HepG2 (cell line): ENCODE measurements at regions not wholly inside any gene's neighbourhood (a gene's known extent, or its start where the extent isn't known, plus 50 kb on each side); places are given as distances from the start of the nearest gene placed in this dataset.

Experiments
- ATAC-seq: fragments of 200-7000 bp; cut with Tn5 transposase; 3 replicates; pipeline ENCODE4 v1.9.1; 2020; ENCODE audit warnings: mild to moderate bottlenecking, moderate library complexity
- BruUV-seq: library from RNA; stranded (reverse); fragments of 400-500 nt; replicated peaks from 2 replicates; lab custom pipeline; 2021; lab: Mats Ljungman, UMichigan
- CTCF ChIA-PET: fragments of 300-600 bp; formaldehyde crosslinking; extraction: SDS; loops from one replicate; lab custom pipeline; 2021; ENCODE audit warnings: low total read pairs, inconsistent platforms, low intra/inter-chr PET ratio; lab: Yijun Ruan, JAX
- POLR2A ChIA-PET: fragments of 350-600 bp; sonication (Branson Sonifier 250); formaldehyde crosslinking; loops from one replicate; lab custom pipeline; 2020; ENCODE audit warnings: antibody characterized with exemption, inconsistent platforms; lab: Yijun Ruan, JAX
- DNase-seq: peaks from one replicate; pipeline ENCODE4 v3.0.0-alpha.2; 2015; ENCODE audit warnings: low spot score
- FAIRE-seq: peaks from 3 replicates; lab custom pipeline; 2011; peaks lifted over from hg19 to GRCh38; lab: Jason Lieb, UNC
- H2AFZ ChIP-seq: one replicate; pipeline ENCODE4 v1.6.1; 2011; ENCODE audit warnings: low read length, inconsistent platforms
- H3K27ac ChIP-seq: fragments of 300-600 bp; 3 replicates; pipeline ENCODE4 v1.8.0; 2011; ENCODE audit warnings: mixed run types, mild to moderate bottlenecking, mixed read lengths, low read length, inconsistent platforms; ENCODE audit not compliant: insufficient read depth; ENCODE audit errors: extremely low read length
- H3K27me3 ChIP-seq, 2 experiments: fragments of 200-600 bp in 1 of 2; 2 replicates in 1 of 2; 3 replicates in 1 of 2; pipeline versions ENCODE4 v1.6.0 to v1.8.0; 2011; ENCODE audit warnings: low read length in 2 of 2, mild to moderate bottlenecking in 2 of 2, moderate library complexity in 2 of 2, inconsistent platforms in 1 of 2; ENCODE audit not compliant: insufficient read depth in 2 of 2, control insufficient read depth in 1 of 2
- H3K36me3 ChIP-seq, 2 experiments: fragments of 200-600 bp in 1 of 2; replicated peaks in 1 of 2; 2 replicates in 1 of 2; 3 replicates in 1 of 2; pipeline versions ENCODE4 v1.5.1 to v1.8.0; 2011; ENCODE audit warnings: low read length in 2 of 2, inconsistent platforms in 1 of 2; ENCODE audit not compliant: insufficient read depth in 2 of 2, control insufficient read depth in 1 of 2
- H3K4me1 ChIP-seq: 2 replicates; pipeline ENCODE4 v1.5.1; 2012; ENCODE audit warnings: low read length, inconsistent platforms; ENCODE audit not compliant: insufficient read depth
- H3K4me2 ChIP-seq: 2 replicates; pipeline ENCODE4 v1.6.0; 2011; ENCODE audit warnings: low read depth, low read length, inconsistent platforms
- H3K4me3 ChIP-seq, 3 experiments: fragments of 200-600 bp in 1 of 3; sonication (generic), shearing (Covaris generic) in 1 of 3; replicated peaks in 1 of 3; 2 replicates each; pipeline ENCODE4 v1.5.1; 2011 to 2016; ENCODE audit warnings: low read length in 3 of 3, inconsistent platforms in 2 of 3, low read depth in 2 of 3, mild to moderate bottlenecking in 2 of 3, control low read depth in 1 of 3, mixed read lengths in 1 of 3; ENCODE audit not compliant: insufficient read depth in 1 of 3
- H3K79me2 ChIP-seq: one replicate; pipeline ENCODE4 v1.6.1; 2011; ENCODE audit warnings: low read length, inconsistent platforms; ENCODE audit not compliant: insufficient read depth
- H3K9ac ChIP-seq: 2 replicates; pipeline ENCODE4 v1.6.0; 2011; ENCODE audit warnings: mild to moderate bottlenecking, low read depth, low read length, inconsistent platforms; ENCODE audit not compliant: insufficient read depth
- H3K9me3 ChIP-seq: 2 replicates; pipeline ENCODE4 v1.5.1; 2012; ENCODE audit warnings: mild to moderate bottlenecking, low read length
- H4K20me1 ChIP-seq: 2 replicates; pipeline ENCODE4 v1.6.0; 2011; ENCODE audit warnings: inconsistent platforms, mild to moderate bottlenecking, low read length, moderate library complexity; ENCODE audit not compliant: insufficient read depth
- ASH2L ChIP-seq: fragments of 300-600, 200-600 bp; sonication (generic); IDR thresholded peaks from 2 replicates; pipeline ENCODE4 v1.7.0; 2017; ENCODE audit warnings: low read depth, mild to moderate bottlenecking, moderate library complexity, mixed read lengths, low read length; ENCODE audit not compliant: insufficient read length
- SMAD1 ChIP-seq: sonication (generic); formaldehyde crosslinking; IDR thresholded peaks from 2 replicates; pipeline ENCODE4 v1.4.0; 2020; ENCODE audit warnings: missing genetic modification reagents, low read depth, mild to moderate bottlenecking, borderline replicate concordance
- YEATS2 ChIP-seq: sonication (generic); formaldehyde crosslinking; IDR thresholded peaks from 2 replicates; pipeline ENCODE4 v1.4.0; 2020; ENCODE audit warnings: missing genetic modification reagents, borderline replicate concordance
- ZC3H4 ChIP-seq: sonication (generic); formaldehyde crosslinking; IDR thresholded peaks from 2 replicates; pipeline ENCODE4 v1.4.0; 2020; ENCODE audit warnings: missing genetic modification reagents, borderline replicate concordance
- ZNF331 ChIP-seq: sonication (generic); formaldehyde crosslinking; IDR thresholded peaks from 2 replicates; pipeline ENCODE4 v1.4.0; 2020; ENCODE audit warnings: missing genetic modification reagents
- WGBS: methylation state at CpG from one replicate; pipeline ENCODE4 v1.1.6; 2017; ENCODE audit warnings: low lambda C conversion rate; 5-methylcytosine and 5-hydroxymethylcytosine counted together
- in situ Hi-C: cut with HindIII; loops from 2 replicates; pipeline ENCODE4 v1.10.0; 2017; ENCODE audit warnings: low pct_unique_long_range_greater_than_20kb; ENCODE audit not compliant: extremely low pct_ligation_motif_present
- intact Hi-C: fragments of 100-400 bp; cut with micrococcal nuclease; formaldehyde crosslinking; loops from one replicate; pipeline ENCODE4 v1.10.0; 2022; ENCODE audit not compliant: unreplicated experiment
- TF ChIP-seq, protein P1 (sequence below): sonication (generic); formaldehyde crosslinking; IDR thresholded peaks from 2 replicates; pipeline ENCODE4 v1.4.0; 2020; ENCODE audit warnings: low read depth, mild to moderate bottlenecking, missing genetic modification reagents

DNA sequence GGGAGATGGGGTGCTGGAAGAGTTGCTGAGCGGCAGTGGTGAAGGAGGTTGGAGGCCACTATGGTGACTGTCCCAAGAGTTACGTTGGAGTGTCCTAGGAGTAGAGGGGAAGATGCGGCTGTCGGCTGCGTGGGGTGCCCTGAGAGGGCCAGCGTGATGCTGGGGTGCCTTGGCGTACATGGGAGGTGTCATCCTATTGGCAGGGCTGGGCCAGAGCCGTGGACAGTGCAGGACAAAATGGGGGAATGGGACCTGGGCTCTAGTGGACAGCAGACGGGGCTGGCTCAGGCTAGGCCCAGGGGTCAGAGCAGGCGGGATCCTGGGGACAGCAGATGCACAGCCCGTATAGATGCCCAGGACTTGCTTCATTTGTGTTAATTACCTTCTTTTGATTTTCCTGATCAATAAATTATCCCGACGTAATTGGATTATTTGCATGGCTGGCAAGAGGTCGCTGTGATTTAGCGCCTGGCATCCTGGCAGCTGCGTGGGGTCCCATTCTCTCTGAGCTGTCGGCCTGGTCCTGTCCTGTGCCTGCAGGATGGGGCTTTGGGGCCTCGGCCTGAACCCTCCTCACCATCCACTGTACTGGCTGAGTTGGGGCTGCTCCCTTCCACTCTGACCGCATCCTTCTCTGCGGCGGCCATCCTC is 203.9 kb upstream of the C14orf180 start:
- H3K4me2 ChIP-seq = no peak overlapping the region
- BruUV-seq = no TSS peak
- no peak for FAIRE-seq
- ChIA-PET CTCF (no interaction called here), POLR2A (no interaction called here)
- no peak overlapping the region for H3K27ac ChIP-seq
- no peaks in the 10 kb centered on the region for H4K20me1 ChIP-seq
- no peak overlapping the region for H3K4me3 ChIP-seq
- DNase-seq = no peak
- H3K4me1 ChIP-seq = no peaks in the 10 kb centered on the region
- in situ Hi-C loops (no loop called here), intact Hi-C loops (no loop called here)
- peaks cover 10 to 59% of the 10 kb centered on the region in 2 experiments; a peak in 4 of 5 replicates for H3K27me3 ChIP-seq
- no peak overlapping the region for H2AFZ ChIP-seq
- no peaks in the 10 kb centered on the region for H3K9me3 ChIP-seq
- WGBS = 59% methylated on average over 6 of the region's 21 CpGs
- TF ChIP-seq, protein P1, sequence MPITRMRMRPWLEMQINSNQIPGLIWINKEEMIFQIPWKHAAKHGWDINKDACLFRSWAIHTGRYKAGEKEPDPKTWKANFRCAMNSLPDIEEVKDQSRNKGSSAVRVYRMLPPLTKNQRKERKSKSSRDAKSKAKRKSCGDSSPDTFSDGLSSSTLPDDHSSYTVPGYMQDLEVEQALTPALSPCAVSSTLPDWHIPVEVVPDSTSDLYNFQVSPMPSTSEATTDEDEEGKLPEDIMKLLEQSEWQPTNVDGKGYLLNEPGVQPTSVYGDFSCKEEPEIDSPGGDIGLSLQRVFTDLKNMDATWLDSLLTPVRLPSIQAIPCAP (CRISPR knock-in tag) = no peak
- TF ChIP-seq ZNF331 (CRISPR knock-in tag) (no peak), ZC3H4 (no peak), YEATS2 (CRISPR knock-in tag) (no peak), ASH2L (no peak), SMAD1 (CRISPR knock-in tag) (no peak)
- TF ChIP-seq, all 625 proteins: peak for 0
- no peak for ATAC-seq
- no peaks in the 10 kb centered on the region for H3K79me2 ChIP-seq
- H3K9ac ChIP-seq = no peak overlapping the region
- H3K36me3 ChIP-seq = no peaks in the 10 kb centered on the region
